ENCODE measurements at regions not wholly inside any gene's neighbourhood (a gene's known extent, or its start where the extent isn't known, plus 50 kb on each side); places are given as distances from the start of the nearest gene placed in this dataset.

- TF ChIP-seq POLR2A (IDR thresholded peaks at IDR 0.05; ENCODE audit: borderline replicate concordance, extremely low read depth, insufficient read depth, insufficient read length): no peak
- no peak for TF ChIP-seq RAD21 (IDR thresholded peaks at IDR 0.05; ENCODE audit: low read depth)
- TF ChIP-seq REST (IDR thresholded peaks at IDR 0.05; ENCODE audit: low read depth): no peak
- no peak for TF ChIP-seq MAX (IDR thresholded peaks at IDR 0.05)
- TF ChIP-seq CTCF (IDR thresholded peaks at IDR 0.05 in 2 of 3, conservative IDR thresholded peaks at IDR 0.05 in 1 of 3; ENCODE audit: borderline replicate concordance in 1 of 3, insufficient read depth in 1 of 3, low read depth in 2 of 3, low read length in 2 of 3): no peak
- TF ChIP-seq EZH2phosphoT487 (IDR thresholded peaks at IDR 0.05; ENCODE audit: borderline replicate concordance): no peak
- TF ChIP-seq EZH2 (IDR thresholded peaks at IDR 0.05): no peak
- no peak for TF ChIP-seq ELF1 (IDR thresholded peaks at IDR 0.05; ENCODE audit: borderline replicate concordance, low read depth)
- no peak for TF ChIP-seq SP1 (IDR thresholded peaks at IDR 0.05; ENCODE audit: low read depth)
These were observed 343.1 kb upstream of the FRG2C start for GRCh38 chr3:75321060-75321459.

Data from HCT116 (cell line).